ENCODE measurements at regions not wholly inside any gene's neighbourhood (a gene's known extent, or its start where the extent isn't known, plus 50 kb on each side); places are given as distances from the start of the nearest gene placed in this dataset.
"Not testable (repeated sequence)": the region's sequence is repeated elsewhere in the genome, so short reads cannot be mapped to it uniquely, and the experiment has no call there.

GRCh38 chrX:25873196-25873595, 264.9 kb upstream of the MAGEB18 start:
- TF ChIP-seq POLR2AphosphoS5 (IDR thresholded peaks at IDR 0.05): no peak
- no peak for TF ChIP-seq POLR2A (IDR thresholded peaks at IDR 0.05)
- TF ChIP-seq EP300 (IDR thresholded peaks at IDR 0.05): no peak
- TF ChIP-seq CTCF (IDR thresholded peaks at IDR 0.05): no peak
- H3K27ac ChIP-seq: no peak overlapping the region
- 25 to 50% methylated on average over 2 of the region's 2 CpGs for WGBS, 2 donors (ENCODE audit: low coverage in 1 of 2)
- H3K4me1 ChIP-seq: no peaks in the 10 kb centered on the region
- no peak overlapping the region for H3K4me3 ChIP-seq
- no peaks in the 10 kb centered on the region for H3K9me3 ChIP-seq
- no peak for ATAC-seq
- H3K36me3 ChIP-seq: no peaks in the 10 kb centered on the region
- H3K27me3 ChIP-seq: no peaks in the 10 kb centered on the region

- 57 to 67% methylated on average over 1 of the region's 1 CpG for WGBS, 2 donors (ENCODE audit: low coverage in 1 of 2)
- no peaks in the 10 kb centered on the region for H3K36me3 ChIP-seq
- no peak overlapping the region for H3K27ac ChIP-seq
- no peaks in the 10 kb centered on the region for H3K9me3 ChIP-seq
- no peaks in the 10 kb centered on the region for H3K4me1 ChIP-seq
- H3K27me3 ChIP-seq: no peaks in the 10 kb centered on the region
- no peak for ATAC-seq
- no peak overlapping the region for H3K4me3 ChIP-seq
- TF ChIP-seq POLR2AphosphoS5 (IDR thresholded peaks at IDR 0.05) (no peak), CTCF (IDR thresholded peaks at IDR 0.05) (no peak), EP300 (IDR thresholded peaks at IDR 0.05) (no peak), POLR2A (IDR thresholded peaks at IDR 0.05) (no peak)
These were observed 259.3 kb upstream of the MAGEB18 start for GRCh38 chrX:25878806-25879205.

- H3K4me3 ChIP-seq, H3K36me3 ChIP-seq, H3K27me3 ChIP-seq, H3K27ac ChIP-seq, H3K9me3 ChIP-seq, ATAC-seq, H3K4me1 ChIP-seq: not testable (repeated sequence)
- WGBS, 2 donors (ENCODE audit: low coverage in 1 of 2): no CpG with 5 or more reads among the region's 5 CpGs
These were observed 255.6 kb upstream of the MAGEB18 start for GRCh38 chrX:25882503-25882902.

- H3K4me1 ChIP-seq: no peaks in the 10 kb centered on the region
- 95% methylated on average over 4 of the region's 4 CpGs; no CpG with 5 or more reads in 1 of the 2 donors for WGBS, 2 donors (ENCODE audit: low coverage in 1 of 2)
These were observed 240.4 kb upstream of the MAGEB18 start for GRCh38 chrX:25897758-25898157.

GRCh38 chrX:25905728-25906127, 232.4 kb upstream of the MAGEB18 start:
- H3K27me3 ChIP-seq, H3K4me3 ChIP-seq, H3K36me3 ChIP-seq, H3K9me3 ChIP-seq, H3K27ac ChIP-seq, H3K4me1 ChIP-seq, ATAC-seq: not testable (repeated sequence)
- no CpG with 5 or more reads among the region's 30 CpGs for WGBS, 2 donors (ENCODE audit: low coverage in 1 of 2)

More at GRCh38 chrX:25897758-25898157, 240.4 kb upstream of the MAGEB18 start:
- no peak for TF ChIP-seq POLR2AphosphoS5 (IDR thresholded peaks at IDR 0.05)
- TF ChIP-seq CTCF (IDR thresholded peaks at IDR 0.05): no peak
- no peak for TF ChIP-seq POLR2A (IDR thresholded peaks at IDR 0.05)
- TF ChIP-seq EP300 (IDR thresholded peaks at IDR 0.05): no peak
- ATAC-seq: no peak
- H3K36me3 ChIP-seq: no peaks in the 10 kb centered on the region
- H3K27ac ChIP-seq: no peak overlapping the region
- H3K4me3 ChIP-seq: no peak overlapping the region
- no peaks in the 10 kb centered on the region for H3K9me3 ChIP-seq
- no peaks in the 10 kb centered on the region for H3K27me3 ChIP-seq

GRCh38 chrX:25925946-25926345, 212.2 kb upstream of the MAGEB18 start:
- no peak overlapping the region for H3K4me3 ChIP-seq
- 61 to 71% methylated on average over 3 of the region's 3 CpGs for WGBS, 2 donors (ENCODE audit: low coverage in 1 of 2)
- no peaks in the 10 kb centered on the region for H3K4me1 ChIP-seq
- TF ChIP-seq POLR2AphosphoS5 (IDR thresholded peaks at IDR 0.05) (no peak), POLR2A (IDR thresholded peaks at IDR 0.05) (no peak), EP300 (IDR thresholded peaks at IDR 0.05) (no peak)
- no peaks in the 10 kb centered on the region for H3K27me3 ChIP-seq
- no peak for ATAC-seq
- no peak overlapping the region for H3K27ac ChIP-seq
- no peaks in the 10 kb centered on the region for H3K36me3 ChIP-seq
- H3K9me3 ChIP-seq: no peaks in the 10 kb centered on the region

- Histone ChIP-seq H3K4me1 (no peaks in the 10 kb centered on the region), H3K27ac (no peak overlapping the region), H3K36me3 (no peaks in the 10 kb centered on the region), H3K9me3 (no peaks in the 10 kb centered on the region), H3K27me3 (no peaks in the 10 kb centered on the region), H3K4me3 (no peak overlapping the region)
- ATAC-seq: no peak
- 69 to 78% methylated on average over 3 to 5 of the region's 5 CpGs for WGBS, 2 donors (ENCODE audit: low coverage in 1 of 2)
- no peak for TF ChIP-seq POLR2A (IDR thresholded peaks at IDR 0.05)
- TF ChIP-seq CTCF (IDR thresholded peaks at IDR 0.05): no peak
- TF ChIP-seq POLR2AphosphoS5 (IDR thresholded peaks at IDR 0.05): no peak
- TF ChIP-seq EP300 (IDR thresholded peaks at IDR 0.05): no peak
These were observed 209.8 kb upstream of the MAGEB18 start for GRCh38 chrX:25928316-25928715.

Measured in gastroesophageal sphincter (tissue), 4 donors.